ENCODE measurements at regions not wholly inside any gene's neighbourhood (a gene's known extent, or its start where the extent isn't known, plus 50 kb on each side); places are given as distances from the start of the nearest gene placed in this dataset.

DNA sequence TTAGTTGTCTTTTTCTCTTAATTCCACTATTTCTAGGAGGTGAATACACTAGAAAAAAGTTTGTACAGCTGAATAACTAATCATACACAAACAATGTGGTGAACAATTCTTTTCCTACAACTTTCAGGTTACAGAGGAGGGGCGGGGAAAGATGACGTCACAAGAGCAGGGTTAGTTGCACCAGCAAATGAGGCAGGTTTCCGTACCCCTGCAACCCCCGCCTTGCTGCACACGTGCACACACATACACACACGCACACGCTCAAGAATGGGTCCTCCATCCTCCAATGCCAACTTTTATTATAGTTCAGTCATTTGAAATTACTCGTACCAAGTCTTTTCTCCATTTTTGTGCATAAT lies 122.8 kb downstream of the ARL4C start:
- H3K23ac ChIP-seq (ENCODE audit: low read length): no peak overlapping the region
- H3K9me3 ChIP-seq (ENCODE audit: insufficient read depth, low read depth, low read length): no peaks in the 10 kb centered on the region
- H3K79me1 ChIP-seq (ENCODE audit: low read length): no peaks in the 10 kb centered on the region
- H3K79me2 ChIP-seq (ENCODE audit: control insufficient read depth, insufficient read depth, low read length, poor library complexity): no peaks in the 10 kb centered on the region
- H3K4me2 ChIP-seq (ENCODE audit: low read length): no peak overlapping the region
- H4K91ac ChIP-seq (ENCODE audit: low read depth, low read length): no peak overlapping the region
- no peaks in the 10 kb centered on the region for H3K27me3 ChIP-seq (ENCODE audit: insufficient read depth, low read length)
- no peak overlapping the region for H3K14ac ChIP-seq (ENCODE audit: low read length)
- no peak overlapping the region for H3K4me3 ChIP-seq (ENCODE audit: low read depth, low read length)
- no peak overlapping the region for H3K18ac ChIP-seq (ENCODE audit: low read length)
- H4K12ac ChIP-seq (ENCODE audit: low read depth, low read length): no peak overlapping the region
- H3K9ac ChIP-seq (ENCODE audit: low read length): no peak overlapping the region
- no peaks in the 10 kb centered on the region for H3K36me3 ChIP-seq (ENCODE audit: control insufficient read depth in 1 of 2, insufficient read depth in 2 of 2, low read length in 2 of 2)
- WGBS (ENCODE audit: extremely low coverage, insufficient coverage, insufficient read length): no CpG with 5 or more reads among the region's 8 CpGs
- H2BK5ac ChIP-seq (ENCODE audit: low read depth, low read length, poor library complexity): no peak overlapping the region
- no peak overlapping the region for H3K4ac ChIP-seq (ENCODE audit: low read depth, low read length)
- H2AK5ac ChIP-seq (ENCODE audit: low read length): no peak overlapping the region
- DNase-seq: no peak
- H2BK120ac ChIP-seq (ENCODE audit: insufficient read depth, low read length, poor library complexity): no peak overlapping the region
- H3K4me1 ChIP-seq (ENCODE audit: control insufficient read depth in 1 of 2, insufficient read depth in 2 of 2, low read length in 2 of 2): no peaks in the 10 kb centered on the region
- no peak overlapping the region for H4K8ac ChIP-seq (ENCODE audit: low read depth, low read length)
- no peak overlapping the region for H2AFZ ChIP-seq (ENCODE audit: insufficient read depth, low read length, poor library complexity)
- no peak overlapping the region for H3K27ac ChIP-seq (ENCODE audit: low read depth, low read length)
- H2BK12ac ChIP-seq (ENCODE audit: low read length): no peak overlapping the region

DNA sequence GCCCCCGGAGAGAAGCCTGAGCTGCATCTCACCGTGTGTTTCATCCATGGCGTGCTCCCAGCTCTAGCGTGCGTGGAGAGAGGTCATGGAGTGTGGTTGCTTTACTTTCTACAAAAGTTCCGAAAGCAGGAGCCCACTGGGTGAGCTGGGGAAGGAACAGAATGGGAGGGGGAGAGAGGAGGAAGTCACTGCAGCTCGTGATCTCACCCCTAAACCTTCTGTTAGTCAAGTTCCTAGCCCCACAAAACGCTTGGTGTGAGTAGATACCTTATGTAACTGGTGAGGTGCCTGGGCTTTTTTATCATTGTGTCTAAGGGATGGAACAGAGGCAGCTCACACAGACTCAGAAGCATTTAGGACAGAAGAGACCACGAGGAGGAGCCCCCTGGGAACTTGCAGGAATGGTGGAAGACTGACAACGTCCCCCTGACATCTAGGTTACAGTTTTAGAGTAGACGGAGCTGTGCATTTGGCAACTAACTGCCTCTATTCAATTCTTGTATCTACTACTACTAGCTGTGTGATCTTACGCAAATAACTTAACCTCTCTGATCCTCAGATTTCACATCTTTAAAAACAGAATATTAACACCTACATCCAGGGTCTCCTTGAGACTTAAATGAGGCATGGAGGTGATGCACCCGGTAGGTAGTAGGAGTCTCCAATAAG lies 123.3 kb downstream of the ARL4C start:
- H3K9me3 ChIP-seq (ENCODE audit: insufficient read depth, low read depth, low read length): no peaks in the 10 kb centered on the region

DNA sequence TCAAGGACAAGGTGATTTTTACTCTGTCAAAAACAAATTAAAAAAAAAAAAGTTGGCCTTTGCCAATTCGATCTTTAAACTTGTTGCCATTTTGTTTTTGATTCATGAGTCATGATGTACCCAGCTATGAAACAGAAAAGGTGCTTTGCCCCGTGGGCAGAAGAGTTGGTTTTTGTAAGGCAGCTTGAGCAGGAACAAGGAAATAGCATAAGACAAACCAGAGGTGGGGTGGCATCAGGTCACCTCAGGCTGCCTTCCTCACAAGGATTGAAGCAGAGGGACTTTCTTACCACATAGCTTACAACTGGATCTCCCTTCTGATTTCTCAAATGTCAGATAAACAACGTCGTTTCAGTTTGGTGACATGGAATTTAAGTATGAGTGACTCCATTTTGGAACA lies 123.8 kb downstream of the ARL4C start:
- Histone ChIP-seq H3K27ac (ENCODE audit: low read depth, low read length) (no peak overlapping the region), H2AK5ac (ENCODE audit: low read length) (no peak overlapping the region), H3K4me1 (ENCODE audit: control insufficient read depth in 1 of 2, insufficient read depth in 2 of 2, low read length in 2 of 2) (peaks cover 0 to 1% of the 10 kb centered on the region in 2 experiments), H4K91ac (ENCODE audit: low read depth, low read length) (no peak overlapping the region), H3K79me2 (ENCODE audit: control insufficient read depth, insufficient read depth, low read length, poor library complexity) (no peaks in the 10 kb centered on the region), H2AFZ (ENCODE audit: insufficient read depth, low read length, poor library complexity) (no peak overlapping the region), H4K12ac (ENCODE audit: low read depth, low read length) (no peak overlapping the region), H3K4me2 (ENCODE audit: low read length) (no peak overlapping the region), H3K36me3 (ENCODE audit: control insufficient read depth in 1 of 2, insufficient read depth in 2 of 2, low read length in 2 of 2) (no peaks in the 10 kb centered on the region), H2BK120ac (ENCODE audit: insufficient read depth, low read length, poor library complexity) (no peak overlapping the region), H3K79me1 (ENCODE audit: low read length) (no peaks in the 10 kb centered on the region), H3K9me3 (ENCODE audit: insufficient read depth, low read depth, low read length) (no peaks in the 10 kb centered on the region), H3K18ac (ENCODE audit: low read length) (no peak overlapping the region), H3K9ac (ENCODE audit: low read length) (no peak overlapping the region), H2BK12ac (ENCODE audit: low read length) (no peak overlapping the region), H3K23ac (ENCODE audit: low read length) (no peak overlapping the region), H3K14ac (ENCODE audit: low read length) (no peak overlapping the region), H2BK5ac (ENCODE audit: low read depth, low read length, poor library complexity) (no peak overlapping the region), H3K4me3 (ENCODE audit: low read depth, low read length) (no peak overlapping the region), H3K27me3 (ENCODE audit: insufficient read depth, low read length) (no peaks in the 10 kb centered on the region), H4K8ac (ENCODE audit: low read depth, low read length) (no peak overlapping the region), H3K4ac (ENCODE audit: low read depth, low read length) (no peak overlapping the region)
- no peak for DNase-seq
- no CpG with 5 or more reads among the region's 4 CpGs for WGBS (ENCODE audit: extremely low coverage, insufficient coverage, insufficient read length)

More for the DNA sequence above, 123.3 kb downstream of the ARL4C start:
- Histone ChIP-seq H3K4ac (ENCODE audit: low read depth, low read length) (no peak overlapping the region), H3K4me1 (ENCODE audit: control insufficient read depth in 1 of 2, insufficient read depth in 2 of 2, low read length in 2 of 2) (no peaks in the 10 kb centered on the region), H2AFZ (ENCODE audit: insufficient read depth, low read length, poor library complexity) (no peak overlapping the region), H3K79me1 (ENCODE audit: low read length) (no peaks in the 10 kb centered on the region), H3K9ac (ENCODE audit: low read length) (no peak overlapping the region), H4K91ac (ENCODE audit: low read depth, low read length) (no peak overlapping the region), H2BK5ac (ENCODE audit: low read depth, low read length, poor library complexity) (no peak overlapping the region), H2AK5ac (ENCODE audit: low read length) (no peak overlapping the region), H2BK12ac (ENCODE audit: low read length) (no peak overlapping the region), H3K18ac (ENCODE audit: low read length) (no peak overlapping the region), H3K4me3 (ENCODE audit: low read depth, low read length) (no peak overlapping the region), H3K4me2 (ENCODE audit: low read length) (no peak overlapping the region), H4K8ac (ENCODE audit: low read depth, low read length) (no peak overlapping the region), H3K14ac (ENCODE audit: low read length) (no peak overlapping the region), H3K36me3 (ENCODE audit: control insufficient read depth in 1 of 2, insufficient read depth in 2 of 2, low read length in 2 of 2) (no peaks in the 10 kb centered on the region), H4K12ac (ENCODE audit: low read depth, low read length) (no peak overlapping the region), H3K79me2 (ENCODE audit: control insufficient read depth, insufficient read depth, low read length, poor library complexity) (no peaks in the 10 kb centered on the region), H3K27me3 (ENCODE audit: insufficient read depth, low read length) (no peaks in the 10 kb centered on the region), H3K27ac (ENCODE audit: low read depth, low read length) (no peak overlapping the region), H2BK120ac (ENCODE audit: insufficient read depth, low read length, poor library complexity) (no peak overlapping the region), H3K23ac (ENCODE audit: low read length) (no peak overlapping the region)
- no CpG with 5 or more reads among the region's 13 CpGs for WGBS (ENCODE audit: extremely low coverage, insufficient coverage, insufficient read length)
- DNase-seq: no peak

DNA sequence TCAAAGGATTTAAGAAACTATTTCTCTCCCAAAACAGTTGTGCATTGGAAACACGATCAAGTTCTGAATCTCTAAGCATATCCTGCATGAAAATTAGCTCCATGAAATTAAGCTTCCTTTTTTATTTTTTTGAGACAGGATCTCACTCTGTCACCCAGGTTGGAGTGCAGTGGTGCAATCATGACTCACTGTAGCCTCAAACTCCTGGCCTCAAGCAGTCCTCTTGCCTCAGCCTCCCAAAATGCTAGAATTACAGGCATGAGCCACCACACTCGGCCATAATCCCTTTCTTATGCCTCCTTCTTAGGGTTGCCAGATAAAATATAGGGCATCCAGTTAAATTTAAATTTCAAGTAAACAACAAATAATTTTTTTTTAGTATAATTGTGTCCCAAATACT lies 124.4 kb downstream of the ARL4C start:
- Histone ChIP-seq H2BK120ac (ENCODE audit: insufficient read depth, low read length, poor library complexity) (no peak overlapping the region), H2BK5ac (ENCODE audit: low read depth, low read length, poor library complexity) (no peak overlapping the region), H3K36me3 (ENCODE audit: control insufficient read depth in 1 of 2, insufficient read depth in 2 of 2, low read length in 2 of 2) (no peaks in the 10 kb centered on the region), H4K91ac (ENCODE audit: low read depth, low read length) (no peak overlapping the region), H3K18ac (ENCODE audit: low read length) (no peak overlapping the region), H3K14ac (ENCODE audit: low read length) (no peak overlapping the region), H3K9ac (ENCODE audit: low read length) (no peak overlapping the region), H3K4ac (ENCODE audit: low read depth, low read length) (no peak overlapping the region), H3K79me1 (ENCODE audit: low read length) (no peaks in the 10 kb centered on the region), H3K4me3 (ENCODE audit: low read depth, low read length) (no peak overlapping the region), H3K23ac (ENCODE audit: low read length) (no peak overlapping the region), H2AK5ac (ENCODE audit: low read length) (no peak overlapping the region), H4K8ac (ENCODE audit: low read depth, low read length) (no peak overlapping the region), H2BK12ac (ENCODE audit: low read length) (no peak overlapping the region), H4K12ac (ENCODE audit: low read depth, low read length) (no peak overlapping the region), H2AFZ (ENCODE audit: insufficient read depth, low read length, poor library complexity) (no peak overlapping the region), H3K79me2 (ENCODE audit: control insufficient read depth, insufficient read depth, low read length, poor library complexity) (no peaks in the 10 kb centered on the region), H3K4me1 (ENCODE audit: control insufficient read depth in 1 of 2, insufficient read depth in 2 of 2, low read length in 2 of 2) (peaks cover 0 to 2% of the 10 kb centered on the region in 2 experiments), H3K9me3 (ENCODE audit: insufficient read depth, low read depth, low read length) (no peaks in the 10 kb centered on the region), H3K4me2 (ENCODE audit: low read length) (no peak overlapping the region), H3K27me3 (ENCODE audit: insufficient read depth, low read length) (no peaks in the 10 kb centered on the region), H3K27ac (ENCODE audit: low read depth, low read length) (no peak overlapping the region)
- no CpG with 5 or more reads among the region's 2 CpGs for WGBS (ENCODE audit: extremely low coverage, insufficient coverage, insufficient read length)
- peak in 1 of 2 donors; percentile 6 for DNase-seq
